Trophoblast cell (in vitro differentiated cells and primary cell): ENCODE measurements at regions not wholly inside any gene's neighbourhood (a gene's known extent, or its start where the extent isn't known, plus 50 kb on each side); places are given as distances from the start of the nearest gene placed in this dataset.
"Not testable (repeated sequence)": the region's sequence is repeated elsewhere in the genome, so short reads cannot be mapped to it uniquely, and the experiment has no call there.

Experiments used
- DNase-seq, 2 donors: peaks; one replicate each; pipeline ENCODE4 v3.0.0-alpha.2; 2016
- H2AFZ ChIP-seq: 2 replicates; pipeline ENCODE4 v1.6.1; 2013; ENCODE audit warnings: low read length, moderate library complexity, mild to moderate bottlenecking; ENCODE audit not compliant: insufficient read depth, poor library complexity
- H2AK5ac ChIP-seq: 2 replicates; pipeline ENCODE4 v1.6.1; 2013; ENCODE audit warnings: mild to moderate bottlenecking, low read length
- H2BK120ac ChIP-seq: 2 replicates; pipeline ENCODE4 v1.6.1; 2013; ENCODE audit warnings: low read length, mild to moderate bottlenecking, moderate library complexity; ENCODE audit not compliant: insufficient read depth, poor library complexity
- H2BK12ac ChIP-seq: 2 replicates; pipeline ENCODE4 v1.6.1; 2013; ENCODE audit warnings: mild to moderate bottlenecking, low read length, moderate library complexity
- H2BK5ac ChIP-seq: 2 replicates; pipeline ENCODE4 v1.6.1; 2013; ENCODE audit warnings: low read length, low read depth, moderate library complexity, mild to moderate bottlenecking; ENCODE audit not compliant: poor library complexity
- H3K14ac ChIP-seq: 2 replicates; pipeline ENCODE4 v1.6.1; 2013; ENCODE audit warnings: mild to moderate bottlenecking, low read length
- H3K18ac ChIP-seq: 2 replicates; pipeline ENCODE4 v1.6.1; 2013; ENCODE audit warnings: mild to moderate bottlenecking, low read length
- H3K23ac ChIP-seq: 2 replicates; pipeline ENCODE4 v1.6.1; 2013; ENCODE audit warnings: low read length
- H3K27ac ChIP-seq: 2 replicates; pipeline ENCODE4 v1.5.1; 2013; ENCODE audit warnings: low read depth, mild to moderate bottlenecking, inconsistent platforms, low read length, moderate library complexity
- H3K27me3 ChIP-seq: 2 replicates; pipeline ENCODE4 v1.6.1; 2013; ENCODE audit warnings: inconsistent platforms, mild to moderate bottlenecking, low read length, moderate library complexity; ENCODE audit not compliant: insufficient read depth
- H3K36me3 ChIP-seq, 2 experiments: 1 replicate in 1 of 2; 2 replicates in 1 of 2; pipeline ENCODE4 v1.6.1; 2013; ENCODE audit warnings: low read length in 2 of 2, mild to moderate bottlenecking in 2 of 2, moderate library complexity in 1 of 2; ENCODE audit not compliant: insufficient read depth in 2 of 2, control insufficient read depth in 1 of 2
- H3K4ac ChIP-seq: 2 replicates; pipeline ENCODE4 v1.6.1; 2013; ENCODE audit warnings: low read depth, mild to moderate bottlenecking, low read length, moderate library complexity
- H3K4me1 ChIP-seq, 2 experiments: 1 replicate in 1 of 2; 2 replicates in 1 of 2; pipeline ENCODE4 v1.6.1; 2013; ENCODE audit warnings: low read length in 2 of 2, mild to moderate bottlenecking in 2 of 2, moderate library complexity in 1 of 2; ENCODE audit not compliant: insufficient read depth in 2 of 2, control insufficient read depth in 1 of 2
- H3K4me2 ChIP-seq: 2 replicates; pipeline ENCODE4 v1.6.1; 2013; ENCODE audit warnings: inconsistent platforms, mild to moderate bottlenecking, low read length, moderate library complexity
- H3K4me3 ChIP-seq: 2 replicates; pipeline ENCODE4 v1.5.1; 2013; ENCODE audit warnings: mild to moderate bottlenecking, low read depth, low read length, inconsistent platforms
- H3K79me1 ChIP-seq: one replicate; pipeline ENCODE4 v1.6.1; 2013; ENCODE audit warnings: low read length
- H3K79me2 ChIP-seq: 2 replicates; pipeline ENCODE4 v1.6.1; 2013; ENCODE audit warnings: low read length, mild to moderate bottlenecking; ENCODE audit not compliant: control insufficient read depth, insufficient read depth, poor library complexity
- H3K9ac ChIP-seq: 2 replicates; pipeline ENCODE4 v1.6.1; 2013; ENCODE audit warnings: mild to moderate bottlenecking, low read length
- H3K9me3 ChIP-seq: 2 replicates; pipeline ENCODE4 v1.6.1; 2013; ENCODE audit warnings: low read depth, mild to moderate bottlenecking, control low read depth, inconsistent platforms, low read length; ENCODE audit not compliant: insufficient read depth
- H4K12ac ChIP-seq: 2 replicates; pipeline ENCODE4 v1.6.1; 2013; ENCODE audit warnings: low read depth, mild to moderate bottlenecking, low read length, moderate library complexity
- H4K8ac ChIP-seq: 2 replicates; pipeline ENCODE4 v1.6.1; 2013; ENCODE audit warnings: low read depth, mild to moderate bottlenecking, low read length, moderate library complexity
- H4K91ac ChIP-seq: one replicate; pipeline ENCODE4 v1.6.1; 2013; ENCODE audit warnings: low read depth, mild to moderate bottlenecking, low read length, moderate library complexity
- WGBS: extraction: QIAGEN DNeasy Blood & Tissue Kit; methylation state at CpG from one replicate; pipeline ENCODE4 v1.1.7; 2013; ENCODE audit warnings: missing lambda C conversion rate; ENCODE audit not compliant: insufficient read length, insufficient coverage; ENCODE audit errors: extremely low coverage; 5-methylcytosine and 5-hydroxymethylcytosine counted together

GRCh38 chr12:34168507-34168906, 146.2 kb downstream of the ALG10 start:
- H2AFZ ChIP-seq, H3K4me1 ChIP-seq: not testable (repeated sequence)
- no CpG with 5 or more reads among the region's 1 CpG for WGBS

GRCh38 chr12:34186492-34186891, 164.2 kb downstream of the ALG10 start:
- Histone ChIP-seq H2BK5ac (no peak overlapping the region), H3K9me3 (peaks cover 7% of the 10 kb centered on the region), H3K4me2 (no peak overlapping the region), H3K79me2 (no peaks in the 10 kb centered on the region), H3K23ac (no peak overlapping the region), H2AFZ (no peak overlapping the region), H3K9ac (no peak overlapping the region), H3K27me3 (no peaks in the 10 kb centered on the region), H3K27ac (no peak overlapping the region), H3K4me1 (no peaks in the 10 kb centered on the region), H3K36me3 (no peaks in the 10 kb centered on the region), H4K8ac (no peak overlapping the region), H3K18ac (no peak overlapping the region), H3K4me3 (no peak overlapping the region), H2BK120ac (no peak overlapping the region), H3K79me1 (no peaks in the 10 kb centered on the region), H4K91ac (no peak overlapping the region), H3K14ac (no peak overlapping the region), H2BK12ac (no peak overlapping the region), H4K12ac (no peak overlapping the region), H3K4ac (no peak overlapping the region), H2AK5ac (no peak overlapping the region)
- no CpG with 5 or more reads among the region's 2 CpGs for WGBS
- DNase-seq = no peak

More at GRCh38 chr12:34168507-34168906, 146.2 kb downstream of the ALG10 start:
- H3K18ac ChIP-seq, H3K79me1 ChIP-seq, H3K4me2 ChIP-seq, H4K8ac ChIP-seq, H3K27me3 ChIP-seq, H3K14ac ChIP-seq, H2BK5ac ChIP-seq, H4K12ac ChIP-seq, H3K9ac ChIP-seq, H3K23ac ChIP-seq, H4K91ac ChIP-seq, H3K79me2 ChIP-seq, H2BK12ac ChIP-seq, H3K4ac ChIP-seq, H3K36me3 ChIP-seq, DNase-seq, H3K27ac ChIP-seq, H2AK5ac ChIP-seq, H2BK120ac ChIP-seq, H3K4me3 ChIP-seq: not testable (repeated sequence)
- H3K9me3 ChIP-seq = peaks cover 32% of the 10 kb centered on the region

GRCh38 chr12:34188974-34189373, 166.7 kb downstream of the ALG10 start:
- Histone ChIP-seq H3K23ac (no peak overlapping the region), H2AK5ac (no peak overlapping the region), H3K4me1 (no peaks in the 10 kb centered on the region), H3K18ac (no peak overlapping the region), H4K8ac (no peak overlapping the region), H3K14ac (no peak overlapping the region), H2AFZ (no peak overlapping the region), H3K27ac (no peak overlapping the region), H3K4ac (no peak overlapping the region), H3K4me3 (no peak overlapping the region), H3K4me2 (no peak overlapping the region), H3K79me2 (no peaks in the 10 kb centered on the region), H4K12ac (no peak overlapping the region), H2BK12ac (no peak overlapping the region), H3K27me3 (no peaks in the 10 kb centered on the region), H3K36me3 (no peaks in the 10 kb centered on the region), H3K79me1 (no peaks in the 10 kb centered on the region), H2BK5ac (no peak overlapping the region), H3K9me3 (peaks cover 9% of the 10 kb centered on the region), H4K91ac (no peak overlapping the region), H3K9ac (no peak overlapping the region), H2BK120ac (no peak overlapping the region)
- no peak for DNase-seq
- no CpG with 5 or more reads among the region's 1 CpG for WGBS

GRCh38 chr12:34190054-34190453, 167.8 kb downstream of the ALG10 start:
- Histone ChIP-seq H2BK12ac (no peak overlapping the region), H3K4me2 (no peak overlapping the region), H4K8ac (no peak overlapping the region), H3K4me3 (no peak overlapping the region), H2BK5ac (no peak overlapping the region), H3K36me3 (no peaks in the 10 kb centered on the region), H3K79me1 (no peaks in the 10 kb centered on the region), H2AK5ac (no peak overlapping the region), H2BK120ac (no peak overlapping the region), H4K91ac (no peak overlapping the region), H3K4ac (no peak overlapping the region), H3K14ac (no peak overlapping the region), H3K27me3 (no peaks in the 10 kb centered on the region), H3K9me3 (peaks cover 9% of the 10 kb centered on the region), H3K23ac (no peak overlapping the region), H2AFZ (no peak overlapping the region), H3K4me1 (no peaks in the 10 kb centered on the region), H3K18ac (no peak overlapping the region), H3K79me2 (no peaks in the 10 kb centered on the region), H3K27ac (no peak overlapping the region), H4K12ac (no peak overlapping the region), H3K9ac (no peak overlapping the region)
- WGBS = no CpG with 5 or more reads among the region's 1 CpG
- DNase-seq = no peak
